Astrocyte (in vitro differentiated cells and primary cell): ENCODE measurements at regions not wholly inside any gene's neighbourhood (a gene's known extent, or its start where the extent isn't known, plus 50 kb on each side); places are given as distances from the start of the nearest gene placed in this dataset.

Experiments
- CTCF ChIP-seq: IDR thresholded peaks from 2 replicates; pipeline ENCODE4 v1.5.1; 2011; ENCODE audit warnings: low read depth, mild to moderate bottlenecking, inconsistent platforms, low read length, moderate library complexity; ENCODE audit not compliant: insufficient read depth
- EZH2 ChIP-seq: IDR thresholded peaks from 2 replicates; pipeline ENCODE4 v1.6.1; 2012; ENCODE audit warnings: mild to moderate bottlenecking, low read length, inconsistent platforms; ENCODE audit not compliant: insufficient read depth

GRCh38 chr10:117734731-117735405 is 192.3 kb downstream of the EMX2 start:
- TF ChIP-seq CTCF (no peak), EZH2 (no peak)
